GM21447 (cell line): ENCODE measurements at regions not wholly inside any gene's neighbourhood (a gene's known extent, or its start where the extent isn't known, plus 50 kb on each side); places are given as distances from the start of the nearest gene placed in this dataset.

ENCODE experiments used
- ATAC-seq: cut with Tn5 transposase; IDR thresholded peaks from one replicate; pipeline ENCODE4 v1.9.1; 2021; ENCODE audit not compliant: unreplicated experiment

- no peak for ATAC-seq
Observed at GRCh38 chr1:208757846-208758245, 513.7 kb upstream of the PLXNA2 start.

- no peak for ATAC-seq
Observed at GRCh38 chr1:208759255-208759654, 515.1 kb upstream of the PLXNA2 start.

GRCh38 chr1:208763971-208764370, 519.8 kb upstream of the PLXNA2 start:
- no peak for ATAC-seq

GRCh38 chr1:208766832-208767231, 522.6 kb upstream of the PLXNA2 start:
- no peak for ATAC-seq

- ATAC-seq = no peak
Observed at GRCh38 chr1:208767816-208768215, 523.6 kb upstream of the PLXNA2 start.

- ATAC-seq = no peak
Observed at GRCh38 chr1:208772891-208773290, 528.7 kb upstream of the PLXNA2 start.

- ATAC-seq = no peak
Observed at GRCh38 chr1:208775841-208776240, 531.7 kb upstream of the PLXNA2 start.

GRCh38 chr1:208778417-208778816, 534.2 kb upstream of the PLXNA2 start:
- no peak for ATAC-seq

- no peak for ATAC-seq
Observed at GRCh38 chr1:208781391-208782045, 537.3 kb upstream of the PLXNA2 start.

- no peak for ATAC-seq
Observed at GRCh38 chr1:208782186-208782585, 538.0 kb upstream of the PLXNA2 start.

- ATAC-seq = no peak
Observed at GRCh38 chr1:208785629-208786028, 541.4 kb upstream of the PLXNA2 start.

GRCh38 chr1:208787219-208787618, 543.0 kb upstream of the PLXNA2 start:
- no peak for ATAC-seq

- no peak for ATAC-seq
Observed at GRCh38 chr1:208788013-208788540, 543.9 kb upstream of the PLXNA2 start.

- no peak for ATAC-seq
Observed at GRCh38 chr1:208791456-208791855, 547.3 kb upstream of the PLXNA2 start.

- no peak for ATAC-seq
Observed at GRCh38 chr1:208793861-208794345, 549.7 kb upstream of the PLXNA2 start.

- ATAC-seq = no peak
Observed at GRCh38 chr1:208799186-208799585, 555.0 kb upstream of the PLXNA2 start.

GRCh38 chr1:208803011-208803811, 559.0 kb upstream of the PLXNA2 start:
- ATAC-seq = no peak

- no peak for ATAC-seq
Observed at GRCh38 chr1:208807446-208808127, 563.4 kb upstream of the PLXNA2 start.

GRCh38 chr1:208808301-208808700, 564.1 kb upstream of the PLXNA2 start:
- ATAC-seq = no peak

- no peak for ATAC-seq
Observed at GRCh38 chr1:208809876-208810275, 565.7 kb upstream of the PLXNA2 start.

- ATAC-seq = no peak
Observed at GRCh38 chr1:208818770-208819445, 574.7 kb upstream of the PLXNA2 start.
